ENCODE measurements at regions not wholly inside any gene's neighbourhood (a gene's known extent, or its start where the extent isn't known, plus 50 kb on each side); places are given as distances from the start of the nearest gene placed in this dataset.
"Not testable (repeated sequence)": the region's sequence is repeated elsewhere in the genome, so short reads cannot be mapped to it uniquely, and the experiment has no call there.

- DNase-seq, result no peak
Observed at GRCh38 chr4:75287738-75288517, 226.3 kb downstream of the RCHY1 start.

- DNase-seq, result no peak
Observed at GRCh38 chr4:75285837-75286236, 228.4 kb downstream of the RCHY1 start.

GRCh38 chr4:75284831-75285230 lies 229.4 kb downstream of the RCHY1 start:
- no peak for DNase-seq

GRCh38 chr4:75280461-75280860 lies 233.7 kb downstream of the RCHY1 start:
- not testable (repeated sequence) for DNase-seq

- no peak for DNase-seq
Observed at GRCh38 chr4:75259306-75259705, 254.9 kb downstream of the RCHY1 start.

GRCh38 chr4:75255261-75255660 lies 258.9 kb downstream of the RCHY1 start:
- DNase-seq, result no peak

GRCh38 chr4:75254745-75255144 lies 259.5 kb downstream of the RCHY1 start:
- DNase-seq, result no peak

GRCh38 chr4:75253094-75253493 lies 261.1 kb downstream of the RCHY1 start:
- DNase-seq, result not testable (repeated sequence)

GRCh38 chr4:75251547-75251946 lies 262.7 kb downstream of the RCHY1 start:
- DNase-seq, result no peak

- no peak for DNase-seq
Observed at GRCh38 chr4:75249739-75250138, 264.5 kb downstream of the RCHY1 start.

- DNase-seq, result no peak
Observed at GRCh38 chr4:75248770-75249407, 265.3 kb downstream of the RCHY1 start.

- no peak for DNase-seq
Observed at GRCh38 chr4:75244325-75244724, 269.9 kb downstream of the RCHY1 start.

- no peak for DNase-seq
Observed at GRCh38 chr4:75243570-75243969, 270.6 kb downstream of the RCHY1 start.

- no peak for DNase-seq
Observed at GRCh38 chr4:75235359-75235951, 278.7 kb downstream of the RCHY1 start.

- DNase-seq, result no peak
Observed at GRCh38 chr4:75232546-75232945, 281.7 kb downstream of the RCHY1 start.

GRCh38 chr4:75229806-75230570 lies 284.2 kb downstream of the RCHY1 start:
- no peak for DNase-seq

GRCh38 chr4:75213480-75213879 lies 280.6 kb downstream of the PARM1 start:
- DNase-seq, result no peak

- no peak for DNase-seq
Observed at GRCh38 chr4:75211422-75211821, 278.5 kb downstream of the PARM1 start.

- DNase-seq, result no peak
Observed at GRCh38 chr4:75207902-75208301, 275.0 kb downstream of the PARM1 start.

GRCh38 chr4:75195111-75195510 lies 262.2 kb downstream of the PARM1 start:
- DNase-seq, result no peak

GRCh38 chr4:75194180-75194579 lies 261.3 kb downstream of the PARM1 start:
- no peak for DNase-seq

- DNase-seq, result not testable (repeated sequence)
Observed at GRCh38 chr4:75192182-75192581, 259.3 kb downstream of the PARM1 start.

GRCh38 chr4:75189711-75190335 lies 256.9 kb downstream of the PARM1 start:
- no peak for DNase-seq
